GM10248 (cell line): ENCODE measurements at regions not wholly inside any gene's neighbourhood (a gene's known extent, or its start where the extent isn't known, plus 50 kb on each side); places are given as distances from the start of the nearest gene placed in this dataset.

Experiments
- CTCF ChIA-PET: fragments of 300-600 bp; sonication (Branson Sonifier 250); formaldehyde crosslinking; extraction: SDS; loops from one replicate; lab custom pipeline; 2021; ENCODE audit warnings: antibody characterized with exemption; lab: Yijun Ruan, JAX
- POLR2A ChIA-PET: fragments of 350-650 bp; sonication (Branson Sonifier 250); formaldehyde crosslinking; extraction: SDS; loops from one replicate; lab custom pipeline; 2020; ENCODE audit warnings: antibody characterized with exemption; lab: Yijun Ruan, JAX
- DNase-seq: peaks from one replicate; pipeline ENCODE4 v3.0.0; 2012; ENCODE audit errors: extremely low spot score
- TF ChIP-seq, protein P1 (sequence below): IDR thresholded peaks from 2 replicates; pipeline ENCODE4 v1.5.1; 2012; ENCODE audit warnings: mild to moderate bottlenecking, low read depth; ENCODE audit errors: extremely low read depth, missing control alignments, control extremely low read depth

DNA sequence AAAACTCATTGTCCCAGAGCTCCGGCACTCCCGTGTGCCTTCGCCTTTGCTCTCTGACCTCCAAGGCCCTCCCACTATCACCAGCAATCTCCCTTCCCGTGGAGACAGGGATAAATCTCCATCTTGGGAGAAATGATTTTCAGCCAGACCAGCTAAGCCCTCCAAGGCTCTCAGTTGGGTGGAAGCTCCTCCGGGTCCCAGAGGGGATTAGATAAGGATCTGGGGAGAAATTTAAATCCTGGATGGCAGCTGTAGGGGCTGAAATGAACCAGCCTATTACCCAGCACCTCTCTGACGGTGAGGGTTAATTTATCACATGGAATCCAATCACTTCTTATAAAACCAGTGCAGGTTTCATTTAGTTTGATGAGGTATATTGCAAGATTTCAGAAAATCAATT, 366.2 kb downstream of the FBXW7 start:
- CTCF ChIA-PET: interaction anchor here (0.9 to 1.9 kb wide), 3 partner anchors 12 to 28 kb away, joined by 3 to 5 read pairs (median 3); no protein-coding TSS in a partner anchor
- no peak for DNase-seq
- POLR2A ChIA-PET: no interaction called here
- TF ChIP-seq, protein P1, sequence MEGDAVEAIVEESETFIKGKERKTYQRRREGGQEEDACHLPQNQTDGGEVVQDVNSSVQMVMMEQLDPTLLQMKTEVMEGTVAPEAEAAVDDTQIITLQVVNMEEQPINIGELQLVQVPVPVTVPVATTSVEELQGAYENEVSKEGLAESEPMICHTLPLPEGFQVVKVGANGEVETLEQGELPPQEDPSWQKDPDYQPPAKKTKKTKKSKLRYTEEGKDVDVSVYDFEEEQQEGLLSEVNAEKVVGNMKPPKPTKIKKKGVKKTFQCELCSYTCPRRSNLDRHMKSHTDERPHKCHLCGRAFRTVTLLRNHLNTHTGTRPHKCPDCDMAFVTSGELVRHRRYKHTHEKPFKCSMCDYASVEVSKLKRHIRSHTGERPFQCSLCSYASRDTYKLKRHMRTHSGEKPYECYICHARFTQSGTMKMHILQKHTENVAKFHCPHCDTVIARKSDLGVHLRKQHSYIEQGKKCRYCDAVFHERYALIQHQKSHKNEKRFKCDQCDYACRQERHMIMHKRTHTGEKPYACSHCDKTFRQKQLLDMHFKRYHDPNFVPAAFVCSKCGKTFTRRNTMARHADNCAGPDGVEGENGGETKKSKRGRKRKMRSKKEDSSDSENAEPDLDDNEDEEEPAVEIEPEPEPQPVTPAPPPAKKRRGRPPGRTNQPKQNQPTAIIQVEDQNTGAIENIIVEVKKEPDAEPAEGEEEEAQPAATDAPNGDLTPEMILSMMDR: no peak

DNA sequence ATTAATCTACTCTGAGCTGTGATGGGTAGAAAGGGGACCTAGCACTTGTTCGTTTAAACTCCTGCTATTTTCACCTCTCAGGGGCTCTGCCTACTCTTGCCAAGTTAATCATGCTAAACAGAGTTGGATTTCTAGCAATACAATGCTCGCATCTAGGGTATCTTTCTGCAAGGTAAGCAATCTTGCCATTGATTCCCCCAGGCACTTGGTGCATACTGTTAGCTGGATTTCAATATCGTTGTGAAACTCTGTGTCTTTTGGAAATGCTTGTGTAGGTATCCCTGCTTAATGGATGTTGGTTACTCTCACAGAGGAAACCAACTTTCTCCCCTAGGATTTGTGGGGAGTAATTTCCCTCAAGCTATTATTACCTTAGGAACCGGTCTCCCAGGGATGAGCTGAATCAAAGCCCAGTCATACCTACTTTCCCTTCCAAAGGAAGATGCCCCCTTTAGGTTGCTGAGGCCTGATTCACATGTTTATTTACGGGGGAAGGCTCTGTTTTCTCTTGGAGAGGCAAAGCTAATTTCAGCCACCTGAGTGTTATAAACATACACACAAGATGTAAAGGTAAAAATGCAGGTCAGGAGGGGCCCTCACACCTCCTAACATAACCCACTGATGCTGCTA, 366.8 kb downstream of the FBXW7 start:
- no peak for DNase-seq
- ChIA-PET CTCF (interaction anchor here (1.5 to 1.9 kb wide), 2 partner anchors 11 to 20 kb away, joined by 3 to 5 read pairs; no protein-coding TSS in a partner anchor), POLR2A (no interaction called here)
- TF ChIP-seq, protein P1: no peak

DNA sequence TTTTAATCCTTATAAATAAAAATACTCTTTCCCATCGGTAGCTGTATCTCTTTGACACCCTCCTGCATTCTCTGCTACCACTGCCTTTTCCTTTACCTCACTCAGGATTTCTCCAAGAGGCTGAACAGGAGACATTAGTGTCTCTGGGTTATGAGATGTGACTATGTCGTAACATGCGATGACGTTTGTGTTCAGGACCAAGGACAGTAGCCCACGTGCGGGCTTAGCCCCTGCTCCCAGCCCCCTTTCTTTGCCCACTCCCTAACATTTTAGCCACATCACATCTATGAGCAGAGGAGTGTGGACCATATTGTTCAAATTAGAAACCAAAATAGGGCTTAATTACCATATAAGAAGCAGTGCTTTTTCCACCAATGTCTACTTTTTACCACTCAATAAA, 369.3 kb downstream of the FBXW7 start:
- DNase-seq: no peak
- TF ChIP-seq, protein P1: no peak
- CTCF ChIA-PET: no interaction called here
- POLR2A ChIA-PET: no interaction called here

DNA sequence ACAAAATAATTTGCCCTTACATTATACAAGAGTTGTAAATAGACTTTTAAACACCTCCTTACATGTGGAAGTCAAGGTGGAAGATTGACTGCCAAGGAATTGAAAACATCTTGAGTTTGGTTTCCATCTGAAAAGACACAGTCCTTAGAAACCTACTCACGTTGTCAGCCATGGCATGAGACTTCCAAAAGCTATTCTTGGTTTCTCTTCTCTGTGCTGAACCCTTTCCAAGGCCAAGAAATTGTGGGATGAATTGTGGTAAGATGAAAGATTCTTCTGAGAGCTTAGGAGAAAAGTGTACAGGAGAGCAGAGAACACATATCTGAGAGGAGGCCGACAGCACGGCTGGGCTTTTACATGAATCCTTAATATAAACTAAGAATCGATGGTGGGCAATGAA, 370.0 kb downstream of the FBXW7 start:
- no peak for DNase-seq
- TF ChIP-seq, protein P1: no peak
- POLR2A ChIA-PET: no interaction called here
- CTCF ChIA-PET: no interaction called here

DNA sequence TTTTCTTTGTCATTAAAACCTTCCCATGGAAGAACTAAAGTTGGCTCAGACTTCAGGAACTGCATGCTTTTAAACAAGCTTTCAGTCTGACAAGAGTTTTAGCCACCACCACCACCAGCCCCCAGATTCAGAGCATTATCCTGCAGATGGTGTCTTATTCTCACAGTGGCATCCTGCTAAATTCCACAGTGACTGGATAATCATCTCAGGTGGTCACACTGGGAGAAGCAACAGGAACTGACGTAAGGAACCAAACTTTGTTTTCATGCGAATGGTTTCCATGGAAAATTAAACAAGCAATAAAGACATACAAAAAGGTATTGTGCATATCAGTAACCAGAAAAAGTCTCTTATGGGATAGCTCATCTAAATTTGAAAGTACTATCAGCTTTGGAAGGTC, 370.7 kb downstream of the FBXW7 start:
- ChIA-PET CTCF (no interaction called here), POLR2A (no interaction called here)
- TF ChIP-seq, protein P1: no peak
- DNase-seq: no peak

DNA sequence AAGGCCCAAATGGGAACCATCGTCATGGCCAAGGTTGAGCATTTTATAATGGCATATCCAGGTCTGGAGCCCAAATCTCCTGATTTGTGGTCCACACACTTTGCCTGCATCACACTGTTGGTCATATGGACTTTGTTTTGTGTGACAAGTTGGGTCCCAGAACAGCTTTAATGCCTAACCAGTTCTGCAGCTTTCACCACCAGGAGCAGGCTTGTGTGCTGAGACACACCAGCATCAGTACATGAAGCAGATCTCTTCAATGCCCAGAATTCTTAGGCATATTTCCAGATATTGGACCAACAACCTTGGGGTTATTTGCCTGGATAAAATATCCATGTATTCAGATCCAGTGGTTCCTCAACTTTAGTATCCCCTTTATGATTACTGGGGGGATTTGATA, 371.3 kb downstream of the FBXW7 start:
- CTCF ChIA-PET: no interaction called here
- no peak for DNase-seq
- TF ChIP-seq, protein P1: no peak
- POLR2A ChIA-PET: no interaction called here
